ENCODE measurements at regions not wholly inside any gene's neighbourhood (a gene's known extent, or its start where the extent isn't known, plus 50 kb on each side); places are given as distances from the start of the nearest gene placed in this dataset.

- no peak for TF ChIP-seq POLR2AphosphoS5 (IDR thresholded peaks at IDR 0.05)
- TF ChIP-seq, protein P1, sequence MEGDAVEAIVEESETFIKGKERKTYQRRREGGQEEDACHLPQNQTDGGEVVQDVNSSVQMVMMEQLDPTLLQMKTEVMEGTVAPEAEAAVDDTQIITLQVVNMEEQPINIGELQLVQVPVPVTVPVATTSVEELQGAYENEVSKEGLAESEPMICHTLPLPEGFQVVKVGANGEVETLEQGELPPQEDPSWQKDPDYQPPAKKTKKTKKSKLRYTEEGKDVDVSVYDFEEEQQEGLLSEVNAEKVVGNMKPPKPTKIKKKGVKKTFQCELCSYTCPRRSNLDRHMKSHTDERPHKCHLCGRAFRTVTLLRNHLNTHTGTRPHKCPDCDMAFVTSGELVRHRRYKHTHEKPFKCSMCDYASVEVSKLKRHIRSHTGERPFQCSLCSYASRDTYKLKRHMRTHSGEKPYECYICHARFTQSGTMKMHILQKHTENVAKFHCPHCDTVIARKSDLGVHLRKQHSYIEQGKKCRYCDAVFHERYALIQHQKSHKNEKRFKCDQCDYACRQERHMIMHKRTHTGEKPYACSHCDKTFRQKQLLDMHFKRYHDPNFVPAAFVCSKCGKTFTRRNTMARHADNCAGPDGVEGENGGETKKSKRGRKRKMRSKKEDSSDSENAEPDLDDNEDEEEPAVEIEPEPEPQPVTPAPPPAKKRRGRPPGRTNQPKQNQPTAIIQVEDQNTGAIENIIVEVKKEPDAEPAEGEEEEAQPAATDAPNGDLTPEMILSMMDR (IDR thresholded peaks at IDR 0.05): no peak
- no peak for TF ChIP-seq POLR2A (IDR thresholded peaks at IDR 0.05; ENCODE audit: low read depth)
Measured at GRCh38 chr18:45291621-45292615, 323.4 kb upstream of the SLC14A2 start.
